Parathyroid adenoma (tissue), 2 donors: ENCODE measurements at regions not wholly inside any gene's neighbourhood (a gene's known extent, or its start where the extent isn't known, plus 50 kb on each side); places are given as distances from the start of the nearest gene placed in this dataset.

Source experiments
- H2AFZ ChIP-seq: fragments of 300-600 bp; sonication (generic); one replicate; pipeline ENCODE4 v1.7.0; 2017; ENCODE audit warnings: antibody characterized with exemption, mild to moderate bottlenecking
- H3K27ac ChIP-seq: fragments of 300-600 bp; sonication (generic); one replicate; pipeline ENCODE4 v1.7.0; 2017
- H3K27me3 ChIP-seq: fragments of 300-600 bp; sonication (generic); one replicate; pipeline ENCODE4 v1.7.0; 2017; ENCODE audit warnings: low read length; ENCODE audit not compliant: control insufficient read depth, insufficient read depth
- H3K36me3 ChIP-seq: fragments of 300-600 bp; sonication (generic); one replicate; pipeline ENCODE4 v1.7.0; 2017; ENCODE audit warnings: low read length; ENCODE audit not compliant: control insufficient read depth, insufficient read depth
- H3K4me1 ChIP-seq: fragments of 300-600 bp; sonication (generic); one replicate; pipeline ENCODE4 v1.7.0; 2017; ENCODE audit warnings: control low read depth
- H3K4me2 ChIP-seq: fragments of 300-600 bp; sonication (generic); one replicate; pipeline ENCODE4 v1.7.0; 2017; ENCODE audit warnings: low read length
- H3K4me3 ChIP-seq: fragments of 300-600 bp; sonication (generic); one replicate; pipeline ENCODE4 v1.7.0; 2017; ENCODE audit warnings: low read depth, low read length
- H3K79me2 ChIP-seq: fragments of 300-600 bp; sonication (generic); one replicate; pipeline ENCODE4 v1.7.0; 2017; ENCODE audit warnings: control low read depth
- H3K9ac ChIP-seq: fragments of 300-600 bp; sonication (generic); one replicate; pipeline ENCODE4 v1.7.0; 2017; ENCODE audit warnings: mild to moderate bottlenecking
- H3K9me3 ChIP-seq: fragments of 300-600 bp; sonication (generic); one replicate; pipeline ENCODE4 v1.7.0; 2017; ENCODE audit warnings: low read length; ENCODE audit not compliant: control insufficient read depth
- CTCF ChIP-seq: fragments of 300-600 bp; sonication (generic); IDR thresholded peaks from one replicate; pipeline ENCODE4 v1.7.0; 2017; ENCODE audit warnings: antibody characterized with exemption, mild to moderate bottlenecking
- donor health status: primary hyperparathyroidism.

- Histone ChIP-seq H3K9ac (no peak overlapping the region), H3K4me3 (no peak overlapping the region), H3K9me3 (no peaks in the 10 kb centered on the region), H3K79me2 (no peaks in the 10 kb centered on the region), H3K4me1 (no peaks in the 10 kb centered on the region), H3K36me3 (no peaks in the 10 kb centered on the region), H3K27me3 (no peaks in the 10 kb centered on the region), H3K4me2 (no peak overlapping the region), H2AFZ (no peak overlapping the region), H3K27ac (no peak overlapping the region)
- no peak for TF ChIP-seq CTCF
Observed at GRCh38 chr2:78175645-78176044, 653.5 kb upstream of the LRRTM4 start.

- Histone ChIP-seq H3K4me2 (no peak overlapping the region), H3K79me2 (no peaks in the 10 kb centered on the region), H3K9ac (no peak overlapping the region), H3K27me3 (no peaks in the 10 kb centered on the region), H3K4me1 (no peaks in the 10 kb centered on the region), H3K27ac (no peak overlapping the region), H3K9me3 (no peaks in the 10 kb centered on the region), H2AFZ (no peak overlapping the region), H3K36me3 (no peaks in the 10 kb centered on the region), H3K4me3 (no peak overlapping the region)
- TF ChIP-seq CTCF, result no peak
Observed at GRCh38 chr2:78201064-78201575, 678.9 kb upstream of the LRRTM4 start.

GRCh38 chr2:78202366-78202765 is 680.2 kb upstream of the LRRTM4 start:
- Histone ChIP-seq H3K4me3 (no peak overlapping the region), H3K27me3 (no peaks in the 10 kb centered on the region), H3K4me2 (no peak overlapping the region), H3K36me3 (no peaks in the 10 kb centered on the region), H3K79me2 (no peaks in the 10 kb centered on the region), H3K9ac (no peak overlapping the region), H3K27ac (no peak overlapping the region), H2AFZ (no peak overlapping the region), H3K4me1 (no peaks in the 10 kb centered on the region), H3K9me3 (no peaks in the 10 kb centered on the region)
- no peak for TF ChIP-seq CTCF

- no peak overlapping the region for H3K27ac ChIP-seq
- no peak overlapping the region for H3K9ac ChIP-seq
- TF ChIP-seq CTCF, result no peak
- H2AFZ ChIP-seq, result no peak overlapping the region
- H3K9me3 ChIP-seq, result no peaks in the 10 kb centered on the region
- no peaks in the 10 kb centered on the region for H3K4me1 ChIP-seq
- no peak overlapping the region for H3K4me3 ChIP-seq
- no peaks in the 10 kb centered on the region for H3K36me3 ChIP-seq
- H3K79me2 ChIP-seq, result no peaks in the 10 kb centered on the region
- no peak overlapping the region for H3K4me2 ChIP-seq
- H3K27me3 ChIP-seq, result no peaks in the 10 kb centered on the region
Observed at GRCh38 chr2:78202986-78203670, 681.0 kb upstream of the LRRTM4 start.

- no peak overlapping the region for H3K9ac ChIP-seq
- no peak overlapping the region for H3K27ac ChIP-seq
- H3K36me3 ChIP-seq, result no peaks in the 10 kb centered on the region
- no peaks in the 10 kb centered on the region for H3K79me2 ChIP-seq
- no peaks in the 10 kb centered on the region for H3K9me3 ChIP-seq
- no peaks in the 10 kb centered on the region for H3K4me1 ChIP-seq
- no peaks in the 10 kb centered on the region for H3K27me3 ChIP-seq
- no peak overlapping the region for H3K4me2 ChIP-seq
- no peak overlapping the region for H3K4me3 ChIP-seq
- TF ChIP-seq CTCF, result no peak
- H2AFZ ChIP-seq, result no peak overlapping the region
Observed at GRCh38 chr2:78218066-78218465, 695.9 kb upstream of the LRRTM4 start.
